Vagina (tissue), 2 donors: ENCODE measurements at regions not wholly inside any gene's neighbourhood (a gene's known extent, or its start where the extent isn't known, plus 50 kb on each side); places are given as distances from the start of the nearest gene placed in this dataset.
"Not testable (repeated sequence)": the region's sequence is repeated elsewhere in the genome, so short reads cannot be mapped to it uniquely, and the experiment has no call there.

Source experiments
- DNase-seq, 2 donors: peaks; one replicate each; pipeline ENCODE4 v3.0.0-alpha.2; 2017; ENCODE audit errors: extremely low spot score in 2 of 2
- H3K27ac ChIP-seq: fragments of 200-600 bp; sonication (generic); one replicate; pipeline ENCODE4 v1.5.1; 2019
- H3K27me3 ChIP-seq: fragments of 200-600 bp; sonication (generic); one replicate; pipeline ENCODE4 v1.5.1; 2019
- H3K36me3 ChIP-seq, 2 donors: fragments of 200-600 bp; sonication (generic); one replicate each; pipeline ENCODE4 v1.5.1; 2017 to 2019
- H3K4me1 ChIP-seq: fragments of 200-600 bp; sonication (generic); one replicate; pipeline ENCODE4 v1.5.1; 2019
- H3K4me3 ChIP-seq, 2 donors: fragments of 200-600 bp; sonication (generic); 1 replicate in 1 of 2; 2 replicates in 1 of 2; pipeline ENCODE4 v1.5.1; 2016 to 2019
- H3K9me3 ChIP-seq: fragments of 200-600 bp; sonication (generic); one replicate; pipeline ENCODE4 v1.5.1; 2019
- POLR2A ChIP-seq, 2 donors: fragments of 450-650 bp; IDR thresholded peaks; one replicate each; pipeline ENCODE4 v1.6.1; 2017; ENCODE audit warnings: antibody characterized with exemption in 2 of 2, mild to moderate bottlenecking in 2 of 2, moderate library complexity in 2 of 2
- POLR2AphosphoS5 ChIP-seq, 2 donors: sonication (generic); formaldehyde crosslinking; IDR thresholded peaks; one replicate each; pipeline ENCODE4 v1.9.0; 2017; ENCODE audit warnings: antibody characterized with exemption in 2 of 2, mild to moderate bottlenecking in 2 of 2, low read depth in 1 of 2; ENCODE audit not compliant: insufficient read depth in 1 of 2
- intact Hi-C: fragments of 100-400 bp; cut with DNase I; formaldehyde crosslinking; loops from one replicate; pipeline ENCODE4 v1.15.1; 2023
- TF ChIP-seq, protein P1 (sequence below), 3 experiments: fragments of 450-650 bp in 2 of 3; fragments of 200-600 bp in 1 of 3; sonication (generic) in 1 of 3; IDR thresholded peaks; one replicate each; pipeline ENCODE4 v1.5.1; 2017 to 2019; ENCODE audit warnings: antibody characterized with exemption in 3 of 3, mild to moderate bottlenecking in 2 of 3, moderate library complexity in 2 of 3

GRCh38 chr6:147958683-147959082 is 384.0 kb upstream of the SASH1 start:
- TF ChIP-seq POLR2AphosphoS5 (IDR thresholded peaks at IDR 0.05; ENCODE audit: insufficient read depth in 1 of 2, low read depth in 1 of 2) = no peak
- TF ChIP-seq, protein P1, sequence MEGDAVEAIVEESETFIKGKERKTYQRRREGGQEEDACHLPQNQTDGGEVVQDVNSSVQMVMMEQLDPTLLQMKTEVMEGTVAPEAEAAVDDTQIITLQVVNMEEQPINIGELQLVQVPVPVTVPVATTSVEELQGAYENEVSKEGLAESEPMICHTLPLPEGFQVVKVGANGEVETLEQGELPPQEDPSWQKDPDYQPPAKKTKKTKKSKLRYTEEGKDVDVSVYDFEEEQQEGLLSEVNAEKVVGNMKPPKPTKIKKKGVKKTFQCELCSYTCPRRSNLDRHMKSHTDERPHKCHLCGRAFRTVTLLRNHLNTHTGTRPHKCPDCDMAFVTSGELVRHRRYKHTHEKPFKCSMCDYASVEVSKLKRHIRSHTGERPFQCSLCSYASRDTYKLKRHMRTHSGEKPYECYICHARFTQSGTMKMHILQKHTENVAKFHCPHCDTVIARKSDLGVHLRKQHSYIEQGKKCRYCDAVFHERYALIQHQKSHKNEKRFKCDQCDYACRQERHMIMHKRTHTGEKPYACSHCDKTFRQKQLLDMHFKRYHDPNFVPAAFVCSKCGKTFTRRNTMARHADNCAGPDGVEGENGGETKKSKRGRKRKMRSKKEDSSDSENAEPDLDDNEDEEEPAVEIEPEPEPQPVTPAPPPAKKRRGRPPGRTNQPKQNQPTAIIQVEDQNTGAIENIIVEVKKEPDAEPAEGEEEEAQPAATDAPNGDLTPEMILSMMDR (IDR thresholded peaks at IDR 0.05) = no peak
- no peak for TF ChIP-seq POLR2A (IDR thresholded peaks at IDR 0.05)
- H3K36me3 ChIP-seq = no peaks in the 10 kb centered on the region
- intact Hi-C loops = no loop called here
- peaks cover 9% of the 10 kb centered on the region for H3K4me1 ChIP-seq
- no peaks in the 10 kb centered on the region for H3K27me3 ChIP-seq
- H3K9me3 ChIP-seq = no peaks in the 10 kb centered on the region
- H3K27ac ChIP-seq = no peak overlapping the region
- DNase-seq = no peak
- H3K4me3 ChIP-seq = no peak overlapping the region

DNA sequence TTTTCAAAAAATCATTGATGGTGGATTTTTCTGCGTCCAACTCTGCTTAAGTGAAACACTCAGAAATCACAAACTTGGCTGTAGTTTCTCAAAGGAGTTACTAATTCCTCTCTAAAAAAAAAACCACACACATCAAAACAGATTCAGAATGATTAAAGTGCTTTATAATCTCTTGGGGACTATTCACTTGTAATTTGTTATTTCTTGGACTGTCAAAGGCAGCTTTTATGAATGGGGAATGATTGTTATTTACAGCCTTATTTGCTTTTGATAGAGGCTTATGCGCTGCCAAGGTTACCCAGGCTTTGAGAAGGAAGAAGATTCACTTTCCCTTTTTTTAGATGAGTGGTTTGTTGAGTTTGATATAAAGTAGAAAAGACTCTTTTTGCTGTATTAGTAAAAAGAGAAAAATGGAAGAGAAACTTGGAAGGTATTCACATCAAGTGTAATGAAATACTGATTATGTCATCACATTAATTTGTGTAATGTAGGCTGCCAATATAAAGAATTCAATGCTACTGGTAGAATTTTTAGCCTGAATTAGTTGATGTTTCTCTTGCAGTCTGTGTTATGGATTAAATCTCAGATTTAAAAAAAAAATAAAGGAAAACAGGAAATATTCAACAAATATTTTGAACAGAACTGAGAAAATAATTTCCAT is 381.0 kb upstream of the SASH1 start:
- Histone ChIP-seq H3K4me1 (peaks cover 9% of the 10 kb centered on the region), H3K36me3 (no peaks in the 10 kb centered on the region), H3K27me3 (no peaks in the 10 kb centered on the region), H3K9me3 (no peaks in the 10 kb centered on the region), H3K27ac (no peak overlapping the region), H3K4me3 (no peak overlapping the region)
- DNase-seq = no peak
- TF ChIP-seq, protein P1 (IDR thresholded peaks at IDR 0.05) = no peak
- no peak for TF ChIP-seq POLR2AphosphoS5 (IDR thresholded peaks at IDR 0.05; ENCODE audit: insufficient read depth in 1 of 2, low read depth in 1 of 2)
- intact Hi-C loops = no loop called here

DNA sequence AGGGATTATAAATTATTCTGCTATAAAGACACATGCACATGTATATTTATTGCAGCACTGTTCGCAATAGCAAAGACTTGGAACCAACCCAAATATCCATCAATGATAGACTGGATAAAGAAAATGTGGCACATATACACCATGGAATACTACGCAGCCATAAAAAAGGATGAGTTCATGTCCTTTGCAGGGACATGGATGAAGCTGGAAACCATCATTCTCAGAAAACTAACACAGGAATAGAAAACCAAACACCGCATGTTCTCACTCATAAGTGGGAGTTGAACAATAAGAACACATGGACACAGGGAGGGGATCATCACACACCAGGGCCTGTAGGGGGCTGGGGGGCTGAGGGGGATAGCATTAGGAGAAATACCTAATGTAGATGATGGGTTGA is 377.2 kb upstream of the SASH1 start:
- DNase-seq, intact Hi-C loops, H3K36me3 ChIP-seq, H3K9me3 ChIP-seq, H3K4me3 ChIP-seq, H3K4me1 ChIP-seq, H3K27me3 ChIP-seq, H3K27ac ChIP-seq: not testable (repeated sequence)

DNA sequence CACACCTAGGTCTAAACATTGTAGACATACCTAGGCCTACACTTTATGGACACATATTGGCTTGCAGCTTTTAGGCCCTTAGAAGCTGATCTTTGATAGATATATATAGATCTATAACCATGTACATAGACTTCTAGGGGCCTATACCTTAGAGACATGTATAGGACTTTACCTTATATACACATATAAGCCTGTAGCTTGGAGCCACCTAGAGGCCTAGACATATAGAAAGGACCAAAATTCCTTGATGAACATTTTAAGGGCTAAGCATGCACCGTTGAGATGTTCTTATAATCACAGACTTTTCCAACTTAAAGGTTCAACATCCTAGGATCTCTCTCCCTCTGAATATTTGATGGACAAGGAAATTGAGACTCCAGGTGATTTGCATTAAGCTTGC is 371.7 kb upstream of the SASH1 start:
- Histone ChIP-seq H3K4me3 (no peak overlapping the region), H3K27me3 (no peaks in the 10 kb centered on the region), H3K36me3 (no peaks in the 10 kb centered on the region), H3K4me1 (no peaks in the 10 kb centered on the region), H3K9me3 (no peaks in the 10 kb centered on the region), H3K27ac (no peak overlapping the region)
- intact Hi-C loops = no loop called here
- no peak for DNase-seq
- TF ChIP-seq, protein P1 (IDR thresholded peaks at IDR 0.05) = no peak
- TF ChIP-seq POLR2AphosphoS5 (IDR thresholded peaks at IDR 0.05; ENCODE audit: insufficient read depth in 1 of 2, low read depth in 1 of 2) (no peak), POLR2A (IDR thresholded peaks at IDR 0.05) (no peak)

DNA sequence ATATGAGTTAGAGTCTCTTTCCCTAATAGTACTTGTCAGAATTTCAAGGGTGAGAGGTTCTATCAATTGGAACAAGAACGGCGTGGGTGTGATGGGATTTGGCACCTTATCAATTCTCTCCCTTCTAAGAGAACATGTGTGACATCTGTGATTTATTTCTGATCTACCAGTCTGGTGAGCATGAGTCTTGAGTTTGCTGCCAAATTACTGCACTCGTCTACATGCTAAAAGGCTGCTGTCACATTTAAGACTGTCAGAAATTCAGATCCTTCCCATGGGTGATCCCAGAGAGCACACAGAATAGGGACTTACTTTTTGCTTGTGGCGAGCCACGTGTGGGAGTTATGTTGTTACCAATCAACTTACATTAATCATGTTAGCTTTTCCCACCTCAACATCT is 370.2 kb upstream of the SASH1 start:
- no peak for TF ChIP-seq POLR2AphosphoS5 (IDR thresholded peaks at IDR 0.05; ENCODE audit: insufficient read depth in 1 of 2, low read depth in 1 of 2)
- TF ChIP-seq POLR2A (IDR thresholded peaks at IDR 0.05) = no peak
- TF ChIP-seq, protein P1 (IDR thresholded peaks at IDR 0.05) = no peak
- Histone ChIP-seq H3K27me3 (no peaks in the 10 kb centered on the region), H3K27ac (no peak overlapping the region), H3K9me3 (no peaks in the 10 kb centered on the region), H3K4me1 (no peaks in the 10 kb centered on the region), H3K36me3 (no peaks in the 10 kb centered on the region), H3K4me3 (no peak overlapping the region)
- DNase-seq = no peak
- intact Hi-C loops = no loop called here
